GM12875 (cell line): ENCODE measurements at regions not wholly inside any gene's neighbourhood (a gene's known extent, or its start where the extent isn't known, plus 50 kb on each side); places are given as distances from the start of the nearest gene placed in this dataset.
"Not testable (repeated sequence)": the region's sequence is repeated elsewhere in the genome, so short reads cannot be mapped to it uniquely, and the experiment has no call there.

Experiments used
- H3K4me3 ChIP-seq: one replicate; pipeline ENCODE4 v1.5.1; 2011; ENCODE audit warnings: low read depth, low read length, control low read depth
- CTCF ChIP-seq: IDR thresholded peaks from 2 replicates; pipeline ENCODE4 v1.5.1; 2011; ENCODE audit warnings: low read depth, mild to moderate bottlenecking, control low read depth, inconsistent platforms, low read length, moderate library complexity, borderline replicate concordance; ENCODE audit not compliant: insufficient read depth

- no peak overlapping the region for H3K4me3 ChIP-seq
- no peak for TF ChIP-seq CTCF
Measured at GRCh38 chrX:121360280-121360679, 312.9 kb downstream of the GLUD2 start.

GRCh38 chrX:121365572-121366161, 318.3 kb downstream of the GLUD2 start:
- no peak overlapping the region for H3K4me3 ChIP-seq
- TF ChIP-seq CTCF: no peak

- TF ChIP-seq CTCF: no peak
- no peak overlapping the region for H3K4me3 ChIP-seq
Measured at GRCh38 chrX:121374471-121374870, 327.1 kb downstream of the GLUD2 start.

GRCh38 chrX:121381915-121382314, 334.5 kb downstream of the GLUD2 start:
- H3K4me3 ChIP-seq: not testable (repeated sequence)

GRCh38 chrX:121389976-121390714, 342.7 kb downstream of the GLUD2 start:
- TF ChIP-seq CTCF: no peak
- H3K4me3 ChIP-seq: no peak overlapping the region

- H3K4me3 ChIP-seq: no peak overlapping the region
- no peak for TF ChIP-seq CTCF
Measured at GRCh38 chrX:121405826-121406225, 358.4 kb downstream of the GLUD2 start.

GRCh38 chrX:121407627-121408026, 360.2 kb downstream of the GLUD2 start:
- TF ChIP-seq CTCF: peak; percentile 31; the same call in 1 of the 2 replicates
- no peak overlapping the region for H3K4me3 ChIP-seq

GRCh38 chrX:121431514-121431913, 384.1 kb downstream of the GLUD2 start:
- H3K4me3 ChIP-seq: not testable (repeated sequence)
